ENCODE measurements at regions not wholly inside any gene's neighbourhood (a gene's known extent, or its start where the extent isn't known, plus 50 kb on each side); places are given as distances from the start of the nearest gene placed in this dataset.

- WGBS, 2 donors (ENCODE audit: low coverage in 1 of 2) = 90 to 95% methylated on average over 2 of the region's 2 CpGs
- Histone ChIP-seq H3K27ac (peak overlapping the region in 1 of 4 donors; percentile 38), H3K4me3 (no peak overlapping the region), H3K36me3 (no peaks in the 10 kb centered on the region), H3K27me3 (no peaks in the 10 kb centered on the region), H3K9me3 (no peaks in the 10 kb centered on the region), H3K4me1 (peaks cover 0 to 22% (median 8%) of the 10 kb centered on the region in 4 donors)
- no peak for TF ChIP-seq POLR2AphosphoS5 (IDR thresholded peaks at IDR 0.05)
- in situ Hi-C loops (cut with MboI; ENCODE audit: low pct_ligation_motif_present in 1 of 4, low pct_unique_long_range_greater_than_20kb in 1 of 4, low sequenced_read_pairs in 3 of 4) (no loop called here), intact Hi-C loops (cut with DNase I; ENCODE audit: low total_unique reads) (no loop called here)
- no peak for DNase-seq
Observed at GRCh38 chr5:173770637-173771036, 117.5 kb upstream of the CPEB4 start.

GRCh38 chr5:173771121-173771724 lies 116.9 kb upstream of the CPEB4 start:
- DNase-seq = no peak
- no peak for TF ChIP-seq CTCF (IDR thresholded peaks at IDR 0.05)
- no peak for TF ChIP-seq EP300 (IDR thresholded peaks at IDR 0.05; ENCODE audit: low read depth)
- TF ChIP-seq POLR2AphosphoS5 (IDR thresholded peaks at IDR 0.05) = no peak
- no peak for TF ChIP-seq POLR2A (IDR thresholded peaks at IDR 0.05)
- no peaks in the 10 kb centered on the region for H3K27me3 ChIP-seq

GRCh38 chr5:173771725-173772383 lies 116.3 kb upstream of the CPEB4 start:
- Histone ChIP-seq H3K4me1 (peaks cover 0 to 21% (median 8%) of the 10 kb centered on the region in 4 donors), H3K36me3 (no peaks in the 10 kb centered on the region), H3K4me3 (no peak overlapping the region), H3K9me3 (no peaks in the 10 kb centered on the region), H3K27me3 (no peaks in the 10 kb centered on the region), H3K27ac (peak overlapping the region in 3 of 4 donors; percentile 15 to 38 (median 17))
- TF ChIP-seq POLR2AphosphoS5 (IDR thresholded peaks at IDR 0.05) (no peak), CTCF (IDR thresholded peaks at IDR 0.05) (no peak), EP300 (IDR thresholded peaks at IDR 0.05; ENCODE audit: low read depth) (no peak), POLR2A (IDR thresholded peaks at IDR 0.05) (no peak)
- DNase-seq = no peak
- in situ Hi-C loops (cut with MboI; ENCODE audit: low pct_ligation_motif_present in 1 of 4, low pct_unique_long_range_greater_than_20kb in 1 of 4, low sequenced_read_pairs in 3 of 4) = no loop called here
- 51 to 61% methylated on average over 5 to 11 of the region's 11 CpGs for WGBS, 2 donors (ENCODE audit: low coverage in 1 of 2)
- intact Hi-C loops (cut with DNase I; ENCODE audit: low total_unique reads) = no loop called here

More at GRCh38 chr5:173771121-173771724, 116.9 kb upstream of the CPEB4 start:
- Histone ChIP-seq H3K36me3 (no peaks in the 10 kb centered on the region), H3K27ac (peak overlapping the region in 3 of 4 donors; percentile 15 to 38 (median 17)), H3K4me3 (no peak overlapping the region), H3K4me1 (peaks cover 0 to 22% (median 8%) of the 10 kb centered on the region in 4 donors), H3K9me3 (no peaks in the 10 kb centered on the region)
- intact Hi-C loops (cut with DNase I; ENCODE audit: low total_unique reads) (no loop called here), in situ Hi-C loops (cut with MboI; ENCODE audit: low pct_ligation_motif_present in 1 of 4, low pct_unique_long_range_greater_than_20kb in 1 of 4, low sequenced_read_pairs in 3 of 4) (no loop called here)
- WGBS, 2 donors (ENCODE audit: low coverage in 1 of 2) = 37 to 42% methylated on average over 5 to 24 of the region's 24 CpGs

- WGBS, 2 donors (ENCODE audit: low coverage in 1 of 2) = 62 to 79% methylated on average over 3 to 9 of the region's 9 CpGs
- H3K4me1 ChIP-seq = peaks cover 0 to 17% (median 8%) of the 10 kb centered on the region in 4 donors
- TF ChIP-seq POLR2AphosphoS5 (IDR thresholded peaks at IDR 0.05) = no peak
- no peak for TF ChIP-seq POLR2A (IDR thresholded peaks at IDR 0.05)
- TF ChIP-seq EP300 (IDR thresholded peaks at IDR 0.05; ENCODE audit: low read depth) = no peak
- no peak for TF ChIP-seq CTCF (IDR thresholded peaks at IDR 0.05)
- H3K4me3 ChIP-seq = no peak overlapping the region
- peak overlapping the region in 3 of 4 donors; percentile 9 to 38 (median 15) for H3K27ac ChIP-seq
- intact Hi-C loops (cut with DNase I; ENCODE audit: low total_unique reads) = no loop called here
- no peak for DNase-seq
- in situ Hi-C loops (cut with MboI; ENCODE audit: low pct_ligation_motif_present in 1 of 4, low pct_unique_long_range_greater_than_20kb in 1 of 4, low sequenced_read_pairs in 3 of 4) = no loop called here
- H3K27me3 ChIP-seq = no peaks in the 10 kb centered on the region
- no peaks in the 10 kb centered on the region for H3K36me3 ChIP-seq
- no peaks in the 10 kb centered on the region for H3K9me3 ChIP-seq
Observed at GRCh38 chr5:173772384-173773059, 115.6 kb upstream of the CPEB4 start.

All from transverse colon (tissue), 4 donors.